ENCODE measurements at regions not wholly inside any gene's neighbourhood (a gene's known extent, or its start where the extent isn't known, plus 50 kb on each side); places are given as distances from the start of the nearest gene placed in this dataset.

- no peaks in the 10 kb centered on the region for H3K27me3 ChIP-seq
- H3K4me1 ChIP-seq = no peaks in the 10 kb centered on the region
- H3K36me3 ChIP-seq = no peaks in the 10 kb centered on the region
- H3K9me3 ChIP-seq = peaks cover 0 to 3% of the 10 kb centered on the region in 2 donors
- no peak for TF ChIP-seq CTCF (IDR thresholded peaks at IDR 0.05)
- H3K27ac ChIP-seq = no peak overlapping the region
- no peak overlapping the region for H3K4me3 ChIP-seq
- no peak for DNase-seq (ENCODE audit: low spot score in 2 of 2)
- intact Hi-C loops (cut with DNase I) = no loop called here
These were observed 1884.8 kb downstream of the TP53TG3F start for GRCh38 chr16:35344012-35344762.

DNA sequence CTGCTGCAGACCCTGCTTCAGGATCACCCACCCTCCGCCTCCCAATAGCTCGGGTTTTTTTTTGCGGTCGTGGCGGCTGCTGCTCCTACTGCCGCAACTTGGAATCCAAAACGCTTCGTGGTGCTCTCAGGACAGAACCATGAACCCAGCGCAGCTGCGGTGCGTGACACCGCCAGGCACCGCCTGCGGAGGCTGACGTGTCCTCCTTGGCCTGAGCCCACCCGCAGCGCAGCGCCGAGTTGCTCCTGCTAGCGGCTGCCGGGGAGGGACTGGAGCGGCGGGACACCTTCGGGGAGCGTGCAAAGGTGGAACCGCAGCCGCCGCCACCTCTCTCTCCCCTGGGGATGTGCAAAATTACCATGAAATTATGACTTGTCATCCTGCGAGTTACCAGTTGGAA, 1893.0 kb downstream of the TP53TG3F start:
- H3K27ac ChIP-seq = no peak overlapping the region
- no peaks in the 10 kb centered on the region for H3K9me3 ChIP-seq
- no peaks in the 10 kb centered on the region for H3K36me3 ChIP-seq
- no peaks in the 10 kb centered on the region for H3K4me1 ChIP-seq
- intact Hi-C loops (cut with DNase I) = no loop called here
- no peak for DNase-seq (ENCODE audit: low spot score in 2 of 2)
- TF ChIP-seq CTCF (IDR thresholded peaks at IDR 0.05) = no peak
- H3K4me3 ChIP-seq = no peak overlapping the region
- H3K27me3 ChIP-seq = no peaks in the 10 kb centered on the region

DNA sequence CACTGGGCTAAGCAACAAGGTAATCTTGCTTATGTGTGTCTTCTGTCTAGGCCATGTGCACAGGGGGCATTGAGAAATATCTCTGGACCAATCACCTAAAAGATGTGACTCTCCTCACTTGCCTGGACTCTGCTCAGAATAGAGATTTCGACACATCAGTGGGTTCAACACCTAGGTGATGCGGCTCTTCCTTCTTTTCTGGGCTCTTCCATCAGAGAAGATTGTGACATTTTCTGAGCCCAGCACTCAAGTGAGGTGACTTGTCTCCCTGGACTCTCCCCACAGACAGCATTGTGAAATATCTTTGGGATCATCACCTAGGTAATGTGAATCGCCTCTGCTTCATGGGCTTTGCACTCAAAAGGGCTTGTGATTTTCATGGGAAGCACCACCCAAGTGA, 1904.1 kb downstream of the TP53TG3F start:
- Histone ChIP-seq H3K27ac (no peak overlapping the region), H3K36me3 (no peaks in the 10 kb centered on the region), H3K4me1 (no peaks in the 10 kb centered on the region), H3K4me3 (no peak overlapping the region), H3K27me3 (no peaks in the 10 kb centered on the region), H3K9me3 (no peaks in the 10 kb centered on the region)
- no peak for DNase-seq (ENCODE audit: low spot score in 2 of 2)
- TF ChIP-seq CTCF (IDR thresholded peaks at IDR 0.05) = no peak
- intact Hi-C loops (cut with DNase I) = no loop called here

DNA sequence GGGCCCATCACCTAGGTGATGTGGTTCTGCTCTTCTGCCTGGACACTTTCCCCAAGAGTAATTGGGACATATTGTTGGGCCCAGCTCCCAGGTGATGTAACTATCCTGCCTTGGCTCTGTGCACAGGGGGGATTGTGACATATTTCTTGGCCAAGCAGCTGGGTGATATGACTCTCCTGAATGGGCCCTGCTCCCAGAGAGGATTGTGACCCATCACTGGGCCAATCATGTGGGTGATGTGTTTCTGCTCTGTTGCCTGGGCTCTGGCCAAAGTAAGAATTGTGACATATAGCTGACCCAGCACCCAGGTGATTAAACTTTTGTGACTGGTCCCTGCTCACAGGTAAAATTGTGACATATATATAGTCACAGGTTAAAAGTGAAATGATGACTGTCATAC, 1904.9 kb downstream of the TP53TG3F start:
- H3K27me3 ChIP-seq = no peaks in the 10 kb centered on the region
- no peak for DNase-seq (ENCODE audit: low spot score in 2 of 2)
- no peak for TF ChIP-seq CTCF (IDR thresholded peaks at IDR 0.05)
- H3K36me3 ChIP-seq = no peaks in the 10 kb centered on the region
- no peaks in the 10 kb centered on the region for H3K4me1 ChIP-seq
- intact Hi-C loops (cut with DNase I) = no loop called here
- no peak overlapping the region for H3K27ac ChIP-seq
- no peaks in the 10 kb centered on the region for H3K9me3 ChIP-seq
- H3K4me3 ChIP-seq = no peak overlapping the region

DNA sequence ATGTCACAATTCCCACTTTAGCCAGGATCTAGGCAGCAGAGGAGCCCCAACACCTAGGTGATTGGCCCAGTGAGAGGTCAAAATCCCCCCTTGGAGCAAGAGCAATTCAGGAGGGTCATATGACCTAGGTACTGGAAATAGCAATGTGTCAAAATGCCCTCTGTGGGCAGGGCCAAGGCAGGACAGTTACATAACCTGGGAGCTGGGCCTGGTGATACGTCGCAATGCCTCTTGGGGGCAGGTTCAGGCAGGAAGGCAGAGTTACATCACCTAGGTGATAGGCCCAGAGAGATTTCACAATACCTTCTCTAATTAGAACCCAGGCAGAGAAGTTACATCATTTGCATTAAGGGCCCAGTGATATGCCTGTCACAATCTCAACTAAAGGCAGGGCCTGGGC, 1906.3 kb downstream of the TP53TG3F start:
- H3K27me3 ChIP-seq = no peaks in the 10 kb centered on the region
- no peak for TF ChIP-seq CTCF (IDR thresholded peaks at IDR 0.05)
- no peak for DNase-seq (ENCODE audit: low spot score in 2 of 2)
- no peaks in the 10 kb centered on the region for H3K4me1 ChIP-seq
- no peak overlapping the region for H3K27ac ChIP-seq
- no peak overlapping the region for H3K4me3 ChIP-seq
- H3K9me3 ChIP-seq = no peaks in the 10 kb centered on the region
- intact Hi-C loops (cut with DNase I) = no loop called here
- no peaks in the 10 kb centered on the region for H3K36me3 ChIP-seq

GRCh38 chr16:35370617-35371016, 1911.2 kb downstream of the TP53TG3F start:
- no peak for TF ChIP-seq CTCF (IDR thresholded peaks at IDR 0.05)
- Histone ChIP-seq H3K27ac (no peak overlapping the region), H3K9me3 (no peaks in the 10 kb centered on the region), H3K27me3 (no peaks in the 10 kb centered on the region), H3K4me3 (no peak overlapping the region), H3K4me1 (no peaks in the 10 kb centered on the region), H3K36me3 (no peaks in the 10 kb centered on the region)
- intact Hi-C loops (cut with DNase I) = no loop called here
- DNase-seq (ENCODE audit: low spot score in 2 of 2) = no peak
